ENCODE measurements at regions not wholly inside any gene's neighbourhood (a gene's known extent, or its start where the extent isn't known, plus 50 kb on each side); places are given as distances from the start of the nearest gene placed in this dataset.

GRCh38 chr21:15604413-15604812, 125.4 kb upstream of the USP25 start:
- no peaks in the 10 kb centered on the region for H4K20me1 ChIP-seq (ENCODE audit: insufficient read depth)
- no peak overlapping the region for H3K4me2 ChIP-seq
- no peaks in the 10 kb centered on the region for H3K79me2 ChIP-seq (ENCODE audit: insufficient read depth, low read depth)
- H3K27ac ChIP-seq: no peak overlapping the region
- no peaks in the 10 kb centered on the region for H3K36me3 ChIP-seq (ENCODE audit: insufficient read depth)
- no peaks in the 10 kb centered on the region for H3K27me3 ChIP-seq (ENCODE audit: insufficient read depth, low read depth)
- no peak overlapping the region for H2AFZ ChIP-seq (ENCODE audit: low read depth)
- no peak overlapping the region for H3K9ac ChIP-seq
- no peak overlapping the region for H3K4me3 ChIP-seq (IDR thresholded peaks at IDR 0.05; ENCODE audit: insufficient read depth, low read depth, low read length)
- no peaks in the 10 kb centered on the region for H3K4me1 ChIP-seq (ENCODE audit: low read depth, poor library complexity, severe bottlenecking)
- no peak for TF ChIP-seq CTCF (conservative IDR thresholded peaks at IDR 0.05; ENCODE audit: low read depth, low read length)

DNA sequence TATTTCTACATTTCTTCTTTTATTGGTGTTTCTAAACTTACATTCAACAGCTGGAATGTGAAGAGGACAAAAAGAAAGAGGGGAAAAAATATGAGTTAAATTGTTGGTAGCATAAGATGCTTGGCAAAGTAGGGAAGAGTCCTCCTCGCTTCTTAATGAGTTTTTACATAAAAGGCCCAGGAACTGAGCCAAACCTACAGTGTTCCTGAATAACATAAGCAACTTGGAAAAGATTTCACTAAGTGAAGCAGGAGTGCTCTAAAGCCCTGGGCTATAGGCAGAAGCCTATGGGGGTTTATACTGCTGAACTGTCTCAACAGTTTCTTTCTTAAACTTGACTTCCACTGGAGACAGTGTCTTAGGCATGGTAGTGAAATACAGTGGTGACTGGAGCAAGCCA, 115.0 kb upstream of the USP25 start:
- no peaks in the 10 kb centered on the region for H3K36me3 ChIP-seq (ENCODE audit: insufficient read depth)
- H4K20me1 ChIP-seq (ENCODE audit: insufficient read depth): no peaks in the 10 kb centered on the region
- no peak overlapping the region for H3K4me3 ChIP-seq (IDR thresholded peaks at IDR 0.05; ENCODE audit: insufficient read depth, low read depth, low read length)
- H3K27me3 ChIP-seq (ENCODE audit: insufficient read depth, low read depth): no peaks in the 10 kb centered on the region
- H3K27ac ChIP-seq: no peak overlapping the region
- no peak overlapping the region for H3K4me2 ChIP-seq
- no peak overlapping the region for H3K9ac ChIP-seq
- H3K79me2 ChIP-seq (ENCODE audit: insufficient read depth, low read depth): no peaks in the 10 kb centered on the region
- no peak for TF ChIP-seq CTCF (conservative IDR thresholded peaks at IDR 0.05; ENCODE audit: low read depth, low read length)
- H3K4me1 ChIP-seq (ENCODE audit: low read depth, poor library complexity, severe bottlenecking): no peaks in the 10 kb centered on the region
- no peak overlapping the region for H2AFZ ChIP-seq (ENCODE audit: low read depth)

DNA sequence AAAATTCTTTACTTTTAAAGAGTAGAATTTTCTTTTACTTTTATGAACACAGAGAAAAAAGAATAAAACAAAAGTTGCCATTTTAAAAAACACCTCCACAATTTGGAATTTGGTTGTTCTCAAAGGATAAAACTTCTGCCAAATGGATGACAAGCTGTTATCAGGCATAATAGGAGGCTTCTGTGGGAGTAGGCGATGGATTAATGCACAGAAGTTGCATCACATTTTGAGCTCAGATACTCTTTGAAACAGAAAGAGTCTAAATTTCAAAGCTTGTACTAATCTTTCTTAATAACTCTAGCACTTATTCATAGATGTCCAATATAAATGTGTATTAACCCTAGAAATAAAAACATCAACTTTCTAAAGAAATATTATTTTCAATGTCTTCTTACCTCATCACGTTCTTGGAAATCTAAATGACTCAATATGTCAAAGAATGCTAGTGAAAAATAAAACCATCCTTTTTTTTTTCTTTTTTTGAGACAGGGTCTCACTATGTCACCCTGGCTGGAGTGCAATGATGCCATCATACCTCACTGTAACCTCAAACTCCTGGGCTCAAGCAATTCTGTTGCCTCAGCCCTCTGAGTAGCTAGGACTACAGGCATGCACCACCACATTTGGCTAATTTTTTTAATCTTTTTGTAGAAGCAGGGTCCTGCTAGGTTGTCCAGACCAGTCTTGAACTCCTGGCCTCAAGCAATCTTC, 112.8 kb upstream of the USP25 start:
- Histone ChIP-seq H3K4me3 (IDR thresholded peaks at IDR 0.05; ENCODE audit: insufficient read depth, low read depth, low read length) (no peak overlapping the region), H3K9ac (no peak overlapping the region), H2AFZ (ENCODE audit: low read depth) (no peak overlapping the region), H3K36me3 (ENCODE audit: insufficient read depth) (no peaks in the 10 kb centered on the region), H3K4me1 (ENCODE audit: low read depth, poor library complexity, severe bottlenecking) (no peaks in the 10 kb centered on the region), H3K79me2 (ENCODE audit: insufficient read depth, low read depth) (no peaks in the 10 kb centered on the region), H3K4me2 (no peak overlapping the region), H3K27me3 (ENCODE audit: insufficient read depth, low read depth) (no peaks in the 10 kb centered on the region), H3K27ac (no peak overlapping the region), H4K20me1 (ENCODE audit: insufficient read depth) (no peaks in the 10 kb centered on the region)
- TF ChIP-seq CTCF (conservative IDR thresholded peaks at IDR 0.05; ENCODE audit: low read depth, low read length): no peak

GRCh38 chr21:15617964-15618363, 111.8 kb upstream of the USP25 start:
- no peaks in the 10 kb centered on the region for H4K20me1 ChIP-seq (ENCODE audit: insufficient read depth)
- H3K4me2 ChIP-seq: no peak overlapping the region
- no peaks in the 10 kb centered on the region for H3K36me3 ChIP-seq (ENCODE audit: insufficient read depth)
- no peak overlapping the region for H3K27ac ChIP-seq
- no peaks in the 10 kb centered on the region for H3K27me3 ChIP-seq (ENCODE audit: insufficient read depth, low read depth)
- H3K9ac ChIP-seq: no peak overlapping the region
- H3K79me2 ChIP-seq (ENCODE audit: insufficient read depth, low read depth): no peaks in the 10 kb centered on the region
- no peak overlapping the region for H2AFZ ChIP-seq (ENCODE audit: low read depth)
- TF ChIP-seq CTCF (conservative IDR thresholded peaks at IDR 0.05; ENCODE audit: low read depth, low read length): no peak
- H3K4me1 ChIP-seq (ENCODE audit: low read depth, poor library complexity, severe bottlenecking): no peaks in the 10 kb centered on the region
- H3K4me3 ChIP-seq (IDR thresholded peaks at IDR 0.05; ENCODE audit: insufficient read depth, low read depth, low read length): no peak overlapping the region

Measured in KMS-11 (cell line).